ENCODE measurements at regions not wholly inside any gene's neighbourhood (a gene's known extent, or its start where the extent isn't known, plus 50 kb on each side); places are given as distances from the start of the nearest gene placed in this dataset.
"Not testable (repeated sequence)": the region's sequence is repeated elsewhere in the genome, so short reads cannot be mapped to it uniquely, and the experiment has no call there.

DNA sequence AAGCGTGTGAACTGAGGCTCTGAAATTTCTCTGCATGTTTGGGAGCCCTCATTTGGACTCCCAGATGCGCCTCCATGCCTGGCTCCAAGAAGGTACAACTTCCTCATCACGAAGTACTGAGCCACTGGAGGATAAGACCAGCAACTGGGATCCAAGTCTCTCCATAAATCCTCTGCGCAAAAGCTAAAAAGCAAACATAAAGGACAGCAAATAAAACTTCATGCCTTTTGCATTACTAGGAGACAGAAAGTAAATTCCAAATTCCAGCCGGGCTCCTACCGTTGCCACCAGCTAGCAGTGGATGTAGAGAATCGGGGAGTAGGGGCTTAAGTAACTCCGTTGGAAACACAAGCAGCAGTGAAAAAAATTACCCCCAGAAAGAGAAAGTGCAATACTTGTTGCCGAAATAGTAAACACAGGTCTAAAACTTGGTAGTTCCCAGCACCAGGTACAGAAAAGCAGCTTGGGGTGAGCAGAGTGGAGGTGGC is 477.1 kb upstream of the TENM3 start:
- no peak for DNase-seq

DNA sequence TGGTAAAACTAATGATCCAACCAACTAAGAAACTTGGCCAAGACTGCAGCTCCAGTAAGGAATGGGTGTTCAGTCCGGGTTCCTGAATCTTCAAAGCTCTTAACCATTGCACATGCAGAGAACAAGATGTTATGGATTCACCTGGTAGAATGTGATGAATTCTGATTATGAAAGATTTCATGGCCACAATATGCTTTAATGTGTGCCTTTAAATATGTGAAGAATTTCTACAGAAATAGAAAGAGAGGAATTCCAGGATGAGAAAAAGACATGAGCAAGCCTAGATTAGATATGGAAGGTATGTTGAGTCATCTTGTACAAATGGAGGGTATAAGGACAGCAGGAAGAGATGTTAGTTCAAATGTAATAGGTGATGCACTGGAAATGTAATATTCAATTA is 472.2 kb upstream of the TENM3 start:
- no peak for DNase-seq

DNA sequence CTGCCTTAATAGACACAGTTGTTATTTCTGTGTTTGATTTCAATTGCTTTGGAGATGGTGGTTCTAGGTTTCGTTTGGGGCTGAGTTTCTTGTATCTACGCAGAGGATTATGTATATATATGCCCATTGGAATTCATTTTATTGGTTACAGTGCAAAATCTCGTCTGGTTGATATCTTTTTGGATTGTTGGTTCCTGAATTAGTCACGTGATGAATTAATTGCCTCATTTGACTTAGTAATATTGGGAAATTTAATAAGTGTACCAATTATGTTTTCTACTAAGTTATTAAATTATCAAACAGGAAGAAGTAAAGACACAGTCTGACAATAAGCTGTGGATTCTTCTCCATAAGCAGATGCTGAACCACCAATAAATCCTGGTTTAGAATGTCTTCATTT is 467.9 kb upstream of the TENM3 start:
- DNase-seq: no peak

DNA sequence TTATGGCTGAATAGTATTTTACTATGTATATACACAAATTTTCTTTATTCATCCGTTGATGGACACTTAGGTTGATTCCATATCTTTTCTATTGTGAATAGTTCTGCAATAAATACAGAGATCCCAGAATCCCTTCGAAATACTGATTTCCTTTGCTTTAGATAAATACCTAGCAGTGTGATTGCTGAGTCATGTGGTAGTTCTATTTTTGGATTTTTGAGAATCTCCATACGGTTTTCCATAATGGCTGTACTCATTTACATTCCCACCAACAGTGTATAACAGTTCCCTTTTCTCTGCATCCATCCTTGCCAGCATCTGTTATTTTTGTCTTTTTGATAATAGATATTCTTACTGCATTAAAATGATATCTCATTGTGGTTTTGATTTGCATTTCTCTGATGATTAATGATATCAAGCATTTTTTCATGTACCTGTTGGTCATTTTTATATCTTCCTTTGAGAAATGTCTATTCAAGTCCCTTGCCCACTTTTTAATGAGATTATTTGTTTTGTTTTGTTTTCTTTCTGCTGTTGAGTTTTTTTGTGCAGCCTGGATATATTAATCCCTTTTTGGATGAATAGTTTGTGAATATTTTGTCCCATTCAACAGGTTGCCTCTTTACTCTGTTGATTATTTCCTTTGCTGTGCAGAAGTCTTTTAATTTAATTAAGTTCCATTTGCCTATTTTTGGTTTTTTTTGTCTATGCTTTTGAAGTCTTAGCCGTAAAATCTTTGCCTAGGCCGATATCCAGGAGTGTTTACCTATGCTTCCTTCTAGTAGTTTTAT is 466.7 kb upstream of the TENM3 start:
- DNase-seq: no peak

DNA sequence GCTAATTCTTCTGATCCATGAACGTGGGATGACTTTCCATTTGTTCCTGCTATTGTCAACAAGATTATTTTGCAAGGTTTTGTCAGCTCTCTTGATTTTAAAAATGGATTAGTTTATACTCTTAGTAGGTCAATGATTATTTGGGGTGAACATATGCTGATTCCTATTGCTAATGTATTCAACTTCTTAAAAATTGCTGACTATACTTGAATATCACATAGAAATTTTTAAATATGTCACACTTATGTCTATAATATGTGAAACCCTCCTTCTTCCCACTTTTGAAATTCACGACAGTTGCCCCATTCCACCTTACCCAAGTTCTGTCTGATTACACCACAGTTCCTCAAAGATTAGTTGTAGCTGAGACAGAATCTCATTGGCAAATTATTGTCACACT is 465.7 kb upstream of the TENM3 start:
- no peak for DNase-seq

DNA sequence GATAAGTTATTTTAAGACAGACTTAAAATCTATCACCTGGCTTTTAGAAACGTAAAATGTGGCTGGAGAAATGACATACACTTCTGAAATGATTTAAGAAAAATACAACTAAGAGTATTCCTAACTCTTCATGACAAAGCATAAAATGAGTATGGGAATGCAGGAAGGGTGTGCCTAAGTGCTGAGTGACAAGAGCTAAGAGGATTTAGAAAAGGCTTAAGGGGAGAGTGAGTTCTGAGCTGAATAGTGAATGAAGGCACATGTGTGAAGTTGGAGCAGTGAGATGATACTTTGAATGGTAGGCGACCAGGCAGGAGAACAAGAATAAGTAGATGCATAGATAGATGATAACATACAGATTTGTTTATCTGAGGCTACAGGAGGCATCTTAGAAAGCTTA is 458.3 kb upstream of the TENM3 start:
- DNase-seq: no peak

DNA sequence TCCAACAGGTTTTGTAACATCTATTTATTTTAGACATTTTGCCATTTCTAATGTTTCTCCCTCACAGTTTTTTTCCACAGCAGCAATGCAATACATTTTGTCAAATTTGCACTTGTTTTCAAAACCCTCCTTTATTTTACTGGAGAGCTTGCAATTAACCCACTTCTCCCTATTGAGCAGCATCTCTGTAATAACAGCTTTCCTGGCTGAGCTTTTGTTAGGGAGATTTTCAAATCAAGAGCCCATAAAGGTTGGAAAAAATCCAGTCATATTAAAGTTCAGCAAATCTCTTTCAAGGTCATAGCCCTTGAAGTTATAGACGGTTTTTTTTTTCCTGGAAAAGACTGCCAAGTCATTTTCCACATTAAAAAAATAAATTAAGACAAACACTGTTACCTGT is 450.6 kb upstream of the TENM3 start:
- no peak for DNase-seq

DNA sequence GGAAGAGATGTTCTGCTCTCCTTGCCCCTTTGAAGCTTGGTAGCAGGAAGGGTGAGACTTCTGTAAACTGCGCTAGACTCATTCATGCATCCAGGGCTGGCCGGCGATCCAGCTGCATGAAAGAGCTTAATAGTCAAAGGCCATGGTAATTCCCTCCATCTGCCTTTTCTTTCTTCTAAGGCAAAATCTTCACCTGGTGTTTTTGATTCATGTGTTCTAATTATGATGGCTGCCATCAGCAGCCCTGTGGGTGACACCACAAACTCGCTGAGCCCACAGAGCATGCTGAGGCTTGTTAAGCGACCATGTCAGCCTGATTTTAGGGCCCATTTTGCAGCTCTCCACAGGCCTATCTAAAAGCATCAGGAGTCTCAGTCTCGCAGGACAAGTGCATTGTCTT is 450.1 kb upstream of the TENM3 start:
- no peak for DNase-seq

DNA sequence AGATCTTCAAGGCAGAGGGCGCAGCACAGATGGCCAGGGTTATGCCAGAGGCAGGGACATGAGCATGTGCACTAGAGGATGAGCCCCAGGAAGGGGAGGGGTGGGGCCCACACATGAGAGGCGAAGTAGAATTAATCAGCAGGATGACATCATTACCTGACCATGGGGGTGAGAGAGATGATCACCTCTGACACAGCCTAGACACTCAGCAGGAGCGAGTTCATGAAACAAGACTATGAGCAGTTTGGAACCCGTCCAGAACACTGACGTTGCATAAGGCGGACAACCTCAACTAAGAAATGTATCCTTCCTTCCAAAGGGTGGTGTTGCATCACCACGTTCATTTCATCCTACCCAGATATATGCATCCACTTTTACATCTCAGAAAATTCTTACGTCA is 446.7 kb upstream of the TENM3 start:
- DNase-seq: no peak

DNA sequence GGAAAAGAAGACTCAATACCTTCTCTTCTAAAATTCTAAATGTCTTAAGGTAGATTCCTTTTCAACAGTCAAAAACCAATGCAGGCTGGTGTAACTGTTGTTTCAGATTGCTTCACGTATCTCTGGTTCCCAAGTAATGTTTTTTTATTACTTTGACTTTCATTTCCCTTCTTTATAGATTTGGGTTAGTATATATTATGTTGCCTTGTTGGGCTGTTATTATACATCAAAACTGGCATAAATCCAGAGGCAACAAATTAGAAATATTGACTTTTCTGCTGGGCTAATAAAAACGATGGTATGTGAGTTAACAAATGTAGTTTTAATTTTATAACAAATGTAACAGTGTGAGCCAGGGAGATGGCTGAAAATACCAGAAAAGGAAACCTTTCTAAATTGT is 444.7 kb upstream of the TENM3 start:
- DNase-seq: no peak

DNA sequence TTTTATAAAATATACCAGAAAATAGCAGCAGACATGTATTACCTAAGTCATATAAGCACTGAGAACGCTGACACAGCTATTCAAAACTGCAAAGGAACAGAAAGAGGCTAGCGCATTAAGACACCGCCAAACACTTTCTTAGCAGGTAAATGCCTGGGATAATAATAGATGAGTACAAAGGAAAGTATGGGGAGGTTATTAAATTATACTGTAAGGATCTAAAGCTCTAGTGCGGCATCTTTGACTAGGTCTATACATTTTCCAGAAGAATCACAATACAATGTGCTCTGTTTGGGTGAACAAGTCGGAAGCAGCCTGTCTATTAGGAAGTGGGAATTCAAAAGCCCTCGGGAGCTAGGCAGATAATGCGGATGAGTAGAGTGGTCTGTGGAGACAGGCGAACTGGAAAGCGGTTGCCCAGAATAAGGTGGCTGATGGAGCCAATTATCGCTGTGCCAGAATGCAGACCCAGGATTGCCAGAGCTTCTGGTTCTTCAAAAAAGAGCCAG is 443.6 kb upstream of the TENM3 start:
- no peak for DNase-seq

DNA sequence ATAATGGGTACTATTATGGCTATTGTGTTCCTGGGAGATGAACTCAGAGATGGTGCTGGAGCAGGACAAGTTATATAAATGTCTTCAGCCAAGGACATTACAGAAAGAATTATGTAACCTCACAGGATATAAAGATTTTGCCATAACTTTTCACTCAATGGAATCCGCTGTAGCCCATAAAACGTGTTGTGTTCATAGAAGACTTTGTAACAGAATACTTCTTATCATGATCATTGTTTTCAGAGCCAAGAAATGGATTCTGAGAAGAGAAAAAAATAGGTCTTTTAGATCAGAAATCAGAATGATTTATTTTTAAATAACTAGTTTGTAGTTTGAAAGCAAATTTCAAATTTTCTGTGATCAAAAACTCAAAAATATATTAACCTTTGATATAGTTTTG is 441.0 kb upstream of the TENM3 start:
- no peak for DNase-seq

DNA sequence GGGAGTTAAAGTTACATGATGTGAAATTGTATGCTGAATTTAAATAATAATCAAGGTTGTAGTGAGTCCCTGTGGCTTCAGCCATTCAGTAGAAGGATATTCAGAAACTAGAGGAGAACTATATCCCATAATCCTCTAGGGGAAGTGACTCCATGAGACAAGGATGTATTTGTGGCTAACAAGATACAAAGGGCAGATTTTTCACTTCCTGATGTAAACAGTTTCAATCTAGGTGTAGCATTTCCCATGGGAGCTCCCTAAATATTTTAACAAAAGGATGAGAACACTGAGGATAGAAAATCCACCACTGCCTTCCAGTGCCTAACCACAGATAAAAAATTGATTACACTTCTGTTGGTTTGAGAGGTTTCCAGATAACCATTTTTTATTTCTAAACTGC is 435.4 kb upstream of the TENM3 start:
- DNase-seq: no peak

DNA sequence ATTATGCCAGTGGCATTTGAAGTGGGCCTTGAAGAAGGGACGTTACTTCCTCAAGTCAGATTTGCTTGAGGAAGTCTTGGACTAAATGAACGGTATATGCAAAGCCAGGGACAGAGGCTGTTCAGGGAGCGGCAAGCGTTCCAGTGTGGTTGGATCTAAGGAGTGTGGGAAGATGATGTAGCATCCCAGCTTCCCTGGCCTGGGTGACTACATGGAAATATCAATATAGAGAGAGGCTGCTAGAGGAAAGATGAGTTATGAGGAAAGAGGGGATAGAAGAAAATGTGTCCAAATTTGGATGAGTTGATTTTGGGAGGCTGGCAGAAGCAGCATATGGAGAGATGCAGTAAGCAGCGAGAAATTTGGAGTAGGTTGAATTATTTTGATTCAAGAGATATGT is 432.5 kb upstream of the TENM3 start:
- DNase-seq: no peak

DNA sequence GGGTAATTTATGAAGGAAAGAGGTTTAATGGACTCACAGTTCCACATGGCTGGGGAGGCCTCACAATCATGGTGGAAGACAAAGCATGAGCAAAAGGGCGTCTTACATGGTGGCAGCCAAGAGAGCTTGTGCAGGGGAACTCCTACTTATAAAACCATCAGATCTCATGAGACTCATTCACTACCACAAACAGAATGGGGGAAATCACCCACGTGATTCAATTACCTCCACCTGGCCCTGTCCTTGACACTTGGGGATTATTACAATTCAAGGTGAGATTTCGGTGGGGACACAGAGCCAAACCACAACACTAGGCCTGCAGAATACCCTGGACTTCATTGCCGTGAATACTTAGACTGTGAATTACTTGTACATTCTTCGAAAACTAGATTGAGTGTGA is 431.7 kb upstream of the TENM3 start:
- DNase-seq: not testable (repeated sequence)

DNA sequence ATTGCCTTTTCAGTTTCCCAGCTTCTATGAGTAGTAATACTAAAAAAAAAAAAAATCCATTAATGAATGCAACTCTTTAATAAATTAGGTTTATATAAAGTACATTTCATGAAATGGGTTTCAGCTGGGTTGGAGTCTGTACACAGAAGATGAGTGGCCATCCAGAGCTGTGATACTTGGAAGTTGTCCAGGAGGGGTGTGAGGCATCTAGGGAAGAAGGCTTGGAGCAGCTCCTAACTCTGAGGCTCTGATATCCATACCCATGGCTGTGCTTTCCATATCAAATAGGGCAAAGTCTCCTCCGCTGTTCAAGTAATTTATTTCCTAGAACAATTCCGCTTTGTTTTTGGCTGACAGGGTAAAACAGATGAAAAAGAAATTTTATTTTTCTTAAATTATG is 423.3 kb upstream of the TENM3 start:
- DNase-seq: no peak

DNA sequence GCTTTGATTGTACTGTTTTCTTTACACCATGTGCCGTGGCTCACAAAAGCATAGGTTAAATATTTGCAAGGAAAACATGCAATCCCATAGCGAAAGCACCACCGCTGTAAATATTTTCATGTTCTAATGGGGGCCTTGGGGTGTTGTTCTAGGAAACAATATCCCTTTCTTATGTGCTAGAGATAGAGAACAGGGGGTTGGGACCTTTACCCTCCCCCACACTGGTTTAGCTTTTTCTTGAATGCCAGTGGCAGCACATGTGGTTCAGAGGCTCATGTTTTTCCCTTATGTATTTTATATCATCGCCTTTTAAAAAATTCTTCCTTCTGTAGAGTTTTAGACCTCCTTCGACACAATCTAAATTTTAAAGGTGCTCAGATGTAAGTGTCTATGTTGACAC is 422.6 kb upstream of the TENM3 start:
- no peak for DNase-seq

DNA sequence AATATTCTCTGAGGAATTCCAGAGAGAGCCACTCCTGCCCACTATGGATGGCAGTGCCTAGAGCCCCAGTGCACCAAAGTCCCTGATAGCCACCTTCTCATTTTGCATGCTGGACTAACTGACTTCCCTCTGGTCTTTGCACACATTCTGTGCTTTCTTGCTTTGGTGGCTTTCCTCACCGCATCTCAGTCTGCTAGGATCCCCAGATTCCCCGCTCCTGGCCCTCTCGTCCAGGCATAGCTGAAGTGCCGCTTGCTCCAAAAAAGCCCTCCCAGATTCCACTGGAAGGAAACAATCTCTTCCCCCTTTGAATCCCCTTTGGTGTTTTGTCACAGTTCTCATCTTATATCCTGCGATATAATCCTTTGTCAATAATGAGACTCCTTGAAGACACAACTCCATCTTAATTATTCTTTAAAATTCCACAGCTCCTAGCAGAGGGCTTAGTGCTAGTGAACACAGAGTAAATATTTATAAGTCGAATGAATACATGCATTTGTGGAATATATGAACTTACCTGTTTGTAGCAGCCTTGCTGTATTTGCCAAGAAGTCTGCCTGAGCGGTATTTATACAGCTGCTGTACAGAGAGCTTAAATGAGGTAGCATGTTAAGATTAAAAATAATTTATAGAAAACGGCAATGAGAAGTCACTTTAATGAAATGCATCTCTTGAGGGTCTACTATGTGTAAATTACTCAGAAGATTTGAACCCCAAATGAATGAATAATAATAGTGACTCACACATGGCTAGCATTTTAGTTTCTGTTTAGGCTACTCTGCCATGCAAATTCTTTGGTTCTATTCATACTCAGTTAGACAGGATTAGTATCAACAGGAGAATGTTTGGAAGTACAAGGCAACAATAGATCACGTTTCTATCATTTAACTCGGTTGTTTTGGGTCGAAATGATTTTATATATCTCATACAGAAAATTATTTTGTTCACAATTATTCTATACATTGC is 421.9 kb upstream of the TENM3 start:
- DNase-seq: no peak

DNA sequence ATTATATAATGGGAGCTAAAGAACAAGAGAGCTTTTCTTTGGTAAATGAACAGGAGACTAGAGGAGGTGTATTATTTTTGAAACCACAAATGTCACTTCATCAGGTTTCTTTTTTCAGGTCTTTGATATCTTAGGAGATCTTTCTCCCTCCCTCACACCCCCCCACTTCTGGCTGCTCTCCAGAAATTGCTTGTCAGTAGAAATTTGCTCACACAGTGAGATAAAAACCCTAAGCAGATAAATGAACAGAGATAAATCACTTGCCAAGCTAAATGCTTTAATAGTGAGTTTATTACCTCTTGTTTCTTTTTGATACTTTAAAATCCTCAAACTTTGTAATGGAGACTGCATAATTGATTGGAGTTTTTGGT is 421.2 kb upstream of the TENM3 start:
- DNase-seq: no peak

DNA sequence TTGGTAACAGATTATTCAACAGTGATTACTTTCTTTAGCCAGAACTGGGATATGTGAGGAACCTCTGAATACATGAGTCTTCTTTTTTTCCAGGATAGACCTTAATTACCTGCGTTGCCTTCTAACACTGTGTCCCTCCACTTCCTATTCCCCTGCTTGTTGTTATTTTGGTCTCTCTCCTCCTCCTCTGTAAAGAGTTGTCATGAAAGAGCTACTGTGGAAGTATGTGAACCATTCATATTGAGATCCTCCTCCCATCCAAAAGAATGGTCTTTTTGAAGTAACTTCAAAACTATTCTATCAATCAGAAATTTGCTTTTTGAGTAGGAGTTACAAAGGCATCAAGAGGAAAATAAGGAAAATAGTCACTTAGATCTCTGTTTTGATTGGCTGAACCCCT is 420.0 kb upstream of the TENM3 start:
- DNase-seq: no peak

DNA sequence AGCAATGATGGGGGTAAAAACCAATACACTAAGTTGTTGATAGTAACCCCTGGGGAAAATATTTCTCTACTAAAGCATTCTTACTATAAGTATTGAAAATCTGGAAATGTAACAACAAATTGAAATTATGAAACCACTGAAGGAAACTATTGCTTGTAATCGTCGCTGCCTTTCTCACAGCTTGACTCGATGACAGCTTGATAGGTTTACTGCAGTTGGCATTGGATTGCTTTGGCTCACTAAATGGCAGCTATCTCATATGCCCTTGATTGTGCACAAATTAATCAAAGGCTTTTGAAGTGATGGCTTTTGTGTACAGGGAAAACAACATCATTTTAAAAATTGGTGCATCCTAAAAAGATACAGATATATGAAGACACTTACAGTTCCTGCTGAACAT is 419.6 kb upstream of the TENM3 start:
- no peak for DNase-seq

DNA sequence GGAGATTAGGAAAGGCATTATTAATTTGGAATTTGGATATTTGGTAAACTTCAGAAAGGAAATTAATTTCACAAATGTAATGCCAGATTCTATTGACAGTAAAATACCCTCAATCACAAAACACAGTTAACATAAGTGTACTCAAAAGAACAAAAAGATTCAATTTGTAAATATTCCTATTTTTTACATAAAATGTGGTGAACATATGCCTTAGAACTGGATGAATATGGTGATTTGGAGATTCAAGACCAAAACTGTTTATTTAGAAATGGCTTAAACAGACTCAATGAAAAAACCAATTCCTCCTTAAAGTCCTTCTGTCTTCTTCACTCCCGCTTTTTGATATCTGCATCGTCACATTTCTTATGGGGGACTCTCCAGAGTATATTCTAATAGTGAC is 417.6 kb upstream of the TENM3 start:
- no peak for DNase-seq

DNA sequence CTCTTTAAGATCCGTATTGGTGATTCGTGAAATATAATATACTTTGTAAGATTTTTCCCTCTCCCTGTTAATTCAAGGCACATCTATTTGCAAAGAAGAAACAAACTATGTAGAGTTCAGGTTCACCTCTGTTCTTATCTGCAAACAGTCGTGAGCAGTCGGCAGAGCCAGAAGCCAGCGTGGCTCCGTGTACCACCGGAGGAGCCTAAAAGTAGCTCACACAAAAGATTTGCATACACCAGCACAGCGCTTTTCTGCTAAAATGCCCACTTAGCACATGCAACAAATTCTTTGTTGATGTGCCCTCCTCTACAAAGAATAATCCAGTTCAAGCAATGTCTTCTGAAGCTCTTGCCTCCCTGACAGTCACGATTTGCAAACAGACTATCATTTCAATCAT is 416.0 kb upstream of the TENM3 start:
- no peak for DNase-seq

Measured in activated CD4-positive, alpha-beta T cell treated with anti-CD3 and anti-CD28 coated beads, Interleukin-2, amount 50 U/mL, for 16 hours (primary cell).